ENCODE measurements at regions not wholly inside any gene's neighbourhood (a gene's known extent, or its start where the extent isn't known, plus 50 kb on each side); places are given as distances from the start of the nearest gene placed in this dataset.

DNA sequence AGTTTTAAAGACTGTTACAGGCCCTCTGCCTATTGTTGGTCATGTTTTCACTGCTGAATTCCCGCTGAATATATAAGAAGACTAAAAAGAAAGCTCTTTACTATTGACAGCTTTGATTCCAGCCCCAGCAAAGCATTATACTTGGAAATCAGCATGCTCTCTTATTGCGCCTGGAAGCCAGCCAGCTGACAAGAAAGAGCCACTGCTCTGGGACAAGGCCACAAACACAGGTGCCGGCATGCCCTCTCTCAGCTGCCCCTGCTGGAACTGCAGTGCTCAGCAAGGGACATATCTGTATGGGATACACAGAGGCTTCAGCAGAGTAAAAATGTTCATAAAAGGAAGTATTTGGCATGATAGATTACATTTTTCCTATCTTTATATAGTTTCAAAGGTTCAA lies 523.9 kb downstream of the ADRA2A start:
- TF ChIP-seq ZBTB8A (tag by site-specific recombination; IDR thresholded peaks at IDR 0.05) (no peak), KLF10 (tag by site-specific recombination; IDR thresholded peaks at IDR 0.05) (no peak), ZNF248 (tag by site-specific recombination; IDR thresholded peaks at IDR 0.05) (no peak), IKZF3 (tag by site-specific recombination; IDR thresholded peaks at IDR 0.05) (no peak), SETDB1 (IDR thresholded peaks at IDR 0.05; ENCODE audit: insufficient read length, low read length) (no peak), ZNF138 (tag by site-specific recombination; IDR thresholded peaks at IDR 0.05; ENCODE audit: borderline replicate concordance) (no peak), SP3 (tag by site-specific recombination; IDR thresholded peaks at IDR 0.05) (no peak), ZNF776 (tag by site-specific recombination; IDR thresholded peaks at IDR 0.05; ENCODE audit: borderline replicate concordance) (no peak), ZNF530 (tag by site-specific recombination; IDR thresholded peaks at IDR 0.05; ENCODE audit: low read depth) (no peak), BCL11B (tag by site-specific recombination; IDR thresholded peaks at IDR 0.05; ENCODE audit: low read depth) (no peak)
- TF ChIP-seq, protein P1, sequence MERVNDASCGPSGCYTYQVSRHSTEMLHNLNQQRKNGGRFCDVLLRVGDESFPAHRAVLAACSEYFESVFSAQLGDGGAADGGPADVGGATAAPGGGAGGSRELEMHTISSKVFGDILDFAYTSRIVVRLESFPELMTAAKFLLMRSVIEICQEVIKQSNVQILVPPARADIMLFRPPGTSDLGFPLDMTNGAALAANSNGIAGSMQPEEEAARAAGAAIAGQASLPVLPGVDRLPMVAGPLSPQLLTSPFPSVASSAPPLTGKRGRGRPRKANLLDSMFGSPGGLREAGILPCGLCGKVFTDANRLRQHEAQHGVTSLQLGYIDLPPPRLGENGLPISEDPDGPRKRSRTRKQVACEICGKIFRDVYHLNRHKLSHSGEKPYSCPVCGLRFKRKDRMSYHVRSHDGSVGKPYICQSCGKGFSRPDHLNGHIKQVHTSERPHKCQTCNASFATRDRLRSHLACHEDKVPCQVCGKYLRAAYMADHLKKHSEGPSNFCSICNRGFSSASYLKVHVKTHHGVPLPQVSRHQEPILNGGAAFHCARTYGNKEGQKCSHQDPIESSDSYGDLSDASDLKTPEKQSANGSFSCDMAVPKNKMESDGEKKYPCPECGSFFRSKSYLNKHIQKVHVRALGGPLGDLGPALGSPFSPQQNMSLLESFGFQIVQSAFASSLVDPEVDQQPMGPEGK (tag by site-specific recombination; IDR thresholded peaks at IDR 0.05), result no peak
- TF ChIP-seq, protein P2, sequence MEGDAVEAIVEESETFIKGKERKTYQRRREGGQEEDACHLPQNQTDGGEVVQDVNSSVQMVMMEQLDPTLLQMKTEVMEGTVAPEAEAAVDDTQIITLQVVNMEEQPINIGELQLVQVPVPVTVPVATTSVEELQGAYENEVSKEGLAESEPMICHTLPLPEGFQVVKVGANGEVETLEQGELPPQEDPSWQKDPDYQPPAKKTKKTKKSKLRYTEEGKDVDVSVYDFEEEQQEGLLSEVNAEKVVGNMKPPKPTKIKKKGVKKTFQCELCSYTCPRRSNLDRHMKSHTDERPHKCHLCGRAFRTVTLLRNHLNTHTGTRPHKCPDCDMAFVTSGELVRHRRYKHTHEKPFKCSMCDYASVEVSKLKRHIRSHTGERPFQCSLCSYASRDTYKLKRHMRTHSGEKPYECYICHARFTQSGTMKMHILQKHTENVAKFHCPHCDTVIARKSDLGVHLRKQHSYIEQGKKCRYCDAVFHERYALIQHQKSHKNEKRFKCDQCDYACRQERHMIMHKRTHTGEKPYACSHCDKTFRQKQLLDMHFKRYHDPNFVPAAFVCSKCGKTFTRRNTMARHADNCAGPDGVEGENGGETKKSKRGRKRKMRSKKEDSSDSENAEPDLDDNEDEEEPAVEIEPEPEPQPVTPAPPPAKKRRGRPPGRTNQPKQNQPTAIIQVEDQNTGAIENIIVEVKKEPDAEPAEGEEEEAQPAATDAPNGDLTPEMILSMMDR (tag by site-specific recombination; IDR thresholded peaks at IDR 0.05), result no peak
- TF ChIP-seq, protein P3, sequence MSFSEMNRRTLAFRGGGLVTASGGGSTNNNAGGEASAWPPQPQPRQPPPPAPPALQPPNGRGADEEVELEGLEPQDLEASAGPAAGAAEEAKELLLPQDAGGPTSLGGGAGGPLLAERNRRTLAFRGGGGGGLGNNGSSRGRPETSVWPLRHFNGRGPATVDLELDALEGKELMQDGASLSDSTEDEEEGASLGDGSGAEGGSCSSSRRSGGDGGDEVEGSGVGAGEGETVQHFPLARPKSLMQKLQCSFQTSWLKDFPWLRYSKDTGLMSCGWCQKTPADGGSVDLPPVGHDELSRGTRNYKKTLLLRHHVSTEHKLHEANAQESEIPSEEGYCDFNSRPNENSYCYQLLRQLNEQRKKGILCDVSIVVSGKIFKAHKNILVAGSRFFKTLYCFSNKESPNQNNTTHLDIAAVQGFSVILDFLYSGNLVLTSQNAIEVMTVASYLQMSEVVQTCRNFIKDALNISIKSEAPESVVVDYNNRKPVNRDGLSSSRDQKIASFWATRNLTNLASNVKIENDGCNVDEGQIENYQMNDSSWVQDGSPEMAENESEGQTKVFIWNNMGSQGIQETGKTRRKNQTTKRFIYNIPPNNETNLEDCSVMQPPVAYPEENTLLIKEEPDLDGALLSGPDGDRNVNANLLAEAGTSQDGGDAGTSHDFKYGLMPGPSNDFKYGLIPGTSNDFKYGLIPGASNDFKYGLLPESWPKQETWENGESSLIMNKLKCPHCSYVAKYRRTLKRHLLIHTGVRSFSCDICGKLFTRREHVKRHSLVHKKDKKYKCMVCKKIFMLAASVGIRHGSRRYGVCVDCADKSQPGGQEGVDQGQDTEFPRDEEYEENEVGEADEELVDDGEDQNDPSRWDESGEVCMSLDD (tag by site-specific recombination; IDR thresholded peaks at IDR 0.05), result no peak

Data from HEK293 (cell line).